ENCODE measurements at regions not wholly inside any gene's neighbourhood (a gene's known extent, or its start where the extent isn't known, plus 50 kb on each side); places are given as distances from the start of the nearest gene placed in this dataset.

- TF ChIP-seq ZXDB (tag by site-specific recombination; IDR thresholded peaks at IDR 0.05), result no peak
- TF ChIP-seq, protein P1, sequence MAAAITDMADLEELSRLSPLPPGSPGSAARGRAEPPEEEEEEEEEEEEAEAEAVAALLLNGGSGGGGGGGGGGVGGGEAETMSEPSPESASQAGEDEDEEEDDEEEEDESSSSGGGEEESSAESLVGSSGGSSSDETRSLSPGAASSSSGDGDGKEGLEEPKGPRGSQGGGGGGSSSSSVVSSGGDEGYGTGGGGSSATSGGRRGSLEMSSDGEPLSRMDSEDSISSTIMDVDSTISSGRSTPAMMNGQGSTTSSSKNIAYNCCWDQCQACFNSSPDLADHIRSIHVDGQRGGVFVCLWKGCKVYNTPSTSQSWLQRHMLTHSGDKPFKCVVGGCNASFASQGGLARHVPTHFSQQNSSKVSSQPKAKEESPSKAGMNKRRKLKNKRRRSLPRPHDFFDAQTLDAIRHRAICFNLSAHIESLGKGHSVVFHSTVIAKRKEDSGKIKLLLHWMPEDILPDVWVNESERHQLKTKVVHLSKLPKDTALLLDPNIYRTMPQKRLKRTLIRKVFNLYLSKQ (tag by site-specific recombination; IDR thresholded peaks at IDR 0.05; ENCODE audit: borderline replicate concordance), result no peak
These were observed 92.7 kb upstream of the SNTG2 start (continued) for GRCh38 chr2:857937-858336.

- CTCF ChIA-PET, result interaction anchor here (0.9 kb wide), 1 partner anchor 912 kb away, joined by 3 read pairs; no protein-coding TSS in a partner anchor
- H3K4me3 ChIP-seq (ENCODE audit: low read depth, low read length), result no peak overlapping the region
- no peaks in the 10 kb centered on the region for H3K36me3 ChIP-seq (ENCODE audit: control insufficient read depth in 2 of 2, insufficient read depth in 1 of 2, low read length in 2 of 2)
- POLR2A ChIA-PET, result no interaction called here
- no peaks in the 10 kb centered on the region for H3K4me1 ChIP-seq (ENCODE audit: control insufficient read depth, insufficient read depth, low read length)
- H3K27ac ChIP-seq (ENCODE audit: extremely low read depth, low read depth, low read length), result no peak overlapping the region
- H3K9me3 ChIP-seq (ENCODE audit: control insufficient read depth, insufficient read depth, low read depth, low read length), result no peaks in the 10 kb centered on the region
- no peak for TF ChIP-seq BCL11A (tag by site-specific recombination; IDR thresholded peaks at IDR 0.05; ENCODE audit: low read depth)
- no peak for TF ChIP-seq ZNF514 (tag by site-specific recombination; IDR thresholded peaks at IDR 0.05)
- no peak for TF ChIP-seq ZNF18 (tag by site-specific recombination; IDR thresholded peaks at IDR 0.05)
- no peak for TF ChIP-seq WT1 (tag by site-specific recombination; IDR thresholded peaks at IDR 0.05)
These were observed 93.6 kb upstream of the SNTG2 start for GRCh38 chr2:857081-857480.

DNA sequence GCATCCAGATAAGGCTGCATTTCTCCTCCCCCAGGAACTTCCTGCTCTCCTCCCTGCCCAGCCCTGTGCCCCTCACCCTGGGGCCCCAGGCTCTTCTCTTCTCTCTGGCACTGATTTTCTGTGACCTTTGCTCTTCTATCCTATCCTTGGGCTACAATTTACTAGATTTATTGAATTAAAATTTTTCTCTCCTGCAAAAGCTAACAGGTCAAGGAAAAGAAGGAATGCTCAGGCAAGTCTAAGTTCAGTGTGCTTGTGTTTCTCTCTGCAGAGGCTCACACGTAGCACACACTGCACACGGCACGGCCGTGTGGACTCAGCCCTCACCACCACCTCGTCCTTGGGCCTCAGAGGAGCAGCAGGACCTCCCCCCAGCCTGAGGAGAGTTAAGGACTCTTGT is 94.2 kb upstream of the SNTG2 start:
- Histone ChIP-seq H3K4me3 (ENCODE audit: low read depth, low read length) (no peak overlapping the region), H3K27ac (ENCODE audit: extremely low read depth, low read depth, low read length) (no peak overlapping the region), H3K36me3 (ENCODE audit: control insufficient read depth in 2 of 2, insufficient read depth in 1 of 2, low read length in 2 of 2) (no peaks in the 10 kb centered on the region), H3K4me1 (ENCODE audit: control insufficient read depth, insufficient read depth, low read length) (no peaks in the 10 kb centered on the region), H3K9me3 (ENCODE audit: control insufficient read depth, insufficient read depth, low read depth, low read length) (no peaks in the 10 kb centered on the region)
- CTCF ChIA-PET, result interaction anchor here (0.6 to 1.0 kb wide), 4 partner anchors 9 to 913 kb away, joined by 3 to 4 read pairs (median 3); no protein-coding TSS in a partner anchor
- TF ChIP-seq ZNF169 (tag by site-specific recombination; IDR thresholded peaks at IDR 0.05), result no peak
- no peak for TF ChIP-seq ZNF830 (tag by site-specific recombination; IDR thresholded peaks at IDR 0.05; ENCODE audit: low read depth)
- TF ChIP-seq ZNF544 (tag by site-specific recombination; IDR thresholded peaks at IDR 0.05), result no peak
- no peak for TF ChIP-seq ZNF416 (tag by site-specific recombination; IDR thresholded peaks at IDR 0.05)
- no peak for TF ChIP-seq FEZF1 (tag by site-specific recombination; IDR thresholded peaks at IDR 0.05)
- no peak for TF ChIP-seq TSHZ1 (tag by site-specific recombination; IDR thresholded peaks at IDR 0.05; ENCODE audit: borderline replicate concordance)
- POLR2A ChIA-PET, result no interaction called here

- Histone ChIP-seq H3K36me3 (ENCODE audit: control insufficient read depth in 2 of 2, insufficient read depth in 1 of 2, low read length in 2 of 2) (no peaks in the 10 kb centered on the region), H3K27ac (ENCODE audit: extremely low read depth, low read depth, low read length) (no peak overlapping the region), H3K4me1 (ENCODE audit: control insufficient read depth, insufficient read depth, low read length) (no peaks in the 10 kb centered on the region), H3K4me3 (ENCODE audit: low read depth, low read length) (no peak overlapping the region), H3K9me3 (ENCODE audit: control insufficient read depth, insufficient read depth, low read depth, low read length) (no peaks in the 10 kb centered on the region)
- POLR2A ChIA-PET, result no interaction called here
- CTCF ChIA-PET, result interaction anchor here (0.6 to 1.0 kb wide), 5 partner anchors 9 to 913 kb away, joined by 3 to 4 read pairs (median 3); no protein-coding TSS in a partner anchor
- TF ChIP-seq ZNF629 (tag by site-specific recombination; IDR thresholded peaks at IDR 0.05), result no peak
- no peak for TF ChIP-seq ZNF785 (tag by site-specific recombination; IDR thresholded peaks at IDR 0.05)
- TF ChIP-seq, protein P2, sequence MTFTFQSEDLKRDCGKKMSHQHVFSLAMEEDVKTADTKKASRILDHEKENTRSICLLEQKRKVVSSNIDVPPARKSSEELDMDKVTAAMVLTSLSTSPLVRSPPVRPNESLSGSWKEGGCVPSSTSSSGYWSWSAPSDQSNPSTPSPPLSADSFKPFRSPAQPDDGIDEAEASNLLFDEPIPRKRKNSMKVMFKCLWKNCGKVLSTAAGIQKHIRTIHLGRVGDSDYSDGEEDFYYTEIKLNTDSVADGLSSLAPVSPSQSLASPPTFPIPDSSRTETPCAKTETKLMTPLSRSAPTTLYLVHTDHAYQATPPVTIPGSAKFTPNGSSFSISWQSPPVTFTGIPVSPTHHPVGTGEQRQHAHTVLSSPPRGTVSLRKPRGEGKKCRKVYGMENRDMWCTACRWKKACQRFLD (tag by site-specific recombination; IDR thresholded peaks at IDR 0.05), result no peak
- TF ChIP-seq ZNF530 (tag by site-specific recombination; IDR thresholded peaks at IDR 0.05; ENCODE audit: low read depth), result no peak
- no peak for TF ChIP-seq KLF1 (tag by site-specific recombination; IDR thresholded peaks at IDR 0.05)
- no peak for TF ChIP-seq ZNF596 (tag by site-specific recombination; IDR thresholded peaks at IDR 0.05)
- TF ChIP-seq KLF8 (tag by site-specific recombination; IDR thresholded peaks at IDR 0.05), result no peak
- no peak for TF ChIP-seq ZNF830 (tag by site-specific recombination; IDR thresholded peaks at IDR 0.05; ENCODE audit: low read depth)
- TF ChIP-seq ZNF670 (tag by site-specific recombination; IDR thresholded peaks at IDR 0.05; ENCODE audit: low read depth), result no peak
- TF ChIP-seq ZNF175 (tag by site-specific recombination; IDR thresholded peaks at IDR 0.05), result no peak
- TF ChIP-seq ZNF169 (tag by site-specific recombination; IDR thresholded peaks at IDR 0.05), result no peak
- no peak for TF ChIP-seq ZNF133 (tag by site-specific recombination; IDR thresholded peaks at IDR 0.05)
- TF ChIP-seq ZNF140 (tag by site-specific recombination; IDR thresholded peaks at IDR 0.05), result no peak
- no peak for TF ChIP-seq ZNF76 (tag by site-specific recombination; IDR thresholded peaks at IDR 0.05; ENCODE audit: borderline replicate concordance, low read depth)
These were observed 94.6 kb upstream of the SNTG2 start for GRCh38 chr2:856041-856440.
